GM19351 (cell line): ENCODE measurements at regions not wholly inside any gene's neighbourhood (a gene's known extent, or its start where the extent isn't known, plus 50 kb on each side); places are given as distances from the start of the nearest gene placed in this dataset.

ENCODE experiments used
- ATAC-seq: cut with Tn5 transposase; IDR thresholded peaks from one replicate; pipeline ENCODE4 v1.9.1; 2021; ENCODE audit warnings: mild to moderate bottlenecking, moderate library complexity; ENCODE audit not compliant: unreplicated experiment

GRCh38 chr2:216287251-216287650, 85.0 kb downstream of the MARCHF4 start:
- ATAC-seq: no peak

- ATAC-seq: no peak
Observed at GRCh38 chr2:216286616-216287231, 85.6 kb downstream of the MARCHF4 start.

- no peak for ATAC-seq
Observed at GRCh38 chr2:216285701-216286100, 86.6 kb downstream of the MARCHF4 start.

GRCh38 chr2:216284708-216285107, 87.6 kb downstream of the MARCHF4 start:
- no peak for ATAC-seq

GRCh38 chr2:216283038-216283900, 89.0 kb downstream of the MARCHF4 start:
- peak; percentile 95 for ATAC-seq

GRCh38 chr2:216281876-216282275, 90.4 kb downstream of the MARCHF4 start:
- ATAC-seq: no peak

GRCh38 chr2:216281316-216281715, 91.0 kb downstream of the MARCHF4 start:
- no peak for ATAC-seq

- no peak for ATAC-seq
Observed at GRCh38 chr2:216279459-216279858, 92.8 kb downstream of the MARCHF4 start.

GRCh38 chr2:216279031-216279430, 93.3 kb downstream of the MARCHF4 start:
- no peak for ATAC-seq

- ATAC-seq: no peak
Observed at GRCh38 chr2:216275890-216276289, 96.4 kb downstream of the MARCHF4 start.

GRCh38 chr2:216274194-216274840, 98.0 kb downstream of the MARCHF4 start:
- no peak for ATAC-seq

GRCh38 chr2:216261042-216261537, 111.2 kb downstream of the MARCHF4 start:
- no peak for ATAC-seq

- no peak for ATAC-seq
Observed at GRCh38 chr2:216260629-216261028, 111.7 kb downstream of the MARCHF4 start.

GRCh38 chr2:216259081-216259480, 113.2 kb downstream of the MARCHF4 start:
- no peak for ATAC-seq

GRCh38 chr2:216257089-216257488, 115.2 kb downstream of the MARCHF4 start:
- no peak for ATAC-seq
